ENCODE measurements at regions not wholly inside any gene's neighbourhood (a gene's known extent, or its start where the extent isn't known, plus 50 kb on each side); places are given as distances from the start of the nearest gene placed in this dataset.

GRCh38 chr2:145692971-145693478 lies 1173.1 kb upstream of the ZEB2 start:
- H3K4me3 ChIP-seq (ENCODE audit: control insufficient read depth, low read depth, low read length) = no peak overlapping the region
- peak; percentile 90 for DNase-seq (ENCODE audit: low read depth)
- TF ChIP-seq CTCF (IDR thresholded peaks at IDR 0.05; ENCODE audit: control insufficient read depth, insufficient read depth, low read depth, low read length, missing control alignments) = no peak

- no peak for TF ChIP-seq CTCF (IDR thresholded peaks at IDR 0.05; ENCODE audit: control insufficient read depth, insufficient read depth, low read depth, low read length, missing control alignments)
- H3K4me3 ChIP-seq (ENCODE audit: control insufficient read depth, low read depth, low read length) = no peak overlapping the region
- DNase-seq (ENCODE audit: low read depth) = no peak
Measured at GRCh38 chr2:145691659-145692058, 1171.7 kb upstream of the ZEB2 start.

GRCh38 chr2:145690183-145690778 lies 1170.4 kb upstream of the ZEB2 start:
- no peak for DNase-seq (ENCODE audit: low read depth)
- no peak overlapping the region for H3K4me3 ChIP-seq (ENCODE audit: control insufficient read depth, low read depth, low read length)

GRCh38 chr2:145689277-145689676 lies 1169.4 kb upstream of the ZEB2 start:
- TF ChIP-seq CTCF (IDR thresholded peaks at IDR 0.05; ENCODE audit: control insufficient read depth, insufficient read depth, low read depth, low read length, missing control alignments) = no peak
- no peak overlapping the region for H3K4me3 ChIP-seq (ENCODE audit: control insufficient read depth, low read depth, low read length)
- DNase-seq (ENCODE audit: low read depth) = no peak

More at GRCh38 chr2:145690183-145690778, 1170.4 kb upstream of the ZEB2 start:
- no peak for TF ChIP-seq CTCF (IDR thresholded peaks at IDR 0.05; ENCODE audit: control insufficient read depth, insufficient read depth, low read depth, low read length, missing control alignments)

- H3K4me3 ChIP-seq (ENCODE audit: control insufficient read depth, low read depth, low read length) = no peak overlapping the region
- no peak for DNase-seq (ENCODE audit: low read depth)
- TF ChIP-seq CTCF (IDR thresholded peaks at IDR 0.05; ENCODE audit: control insufficient read depth, insufficient read depth, low read depth, low read length, missing control alignments) = no peak
Measured at GRCh38 chr2:145688156-145688555, 1168.2 kb upstream of the ZEB2 start.

- no peak for DNase-seq (ENCODE audit: low read depth)
- H3K4me3 ChIP-seq (ENCODE audit: control insufficient read depth, low read depth, low read length) = no peak overlapping the region
Measured at GRCh38 chr2:145687442-145688134, 1167.7 kb upstream of the ZEB2 start.

More at GRCh38 chr2:145687442-145688134, 1167.7 kb upstream of the ZEB2 start:
- TF ChIP-seq CTCF (IDR thresholded peaks at IDR 0.05; ENCODE audit: control insufficient read depth, insufficient read depth, low read depth, low read length, missing control alignments) = no peak
